GM12878 (cell line): ENCODE measurements at regions not wholly inside any gene's neighbourhood (a gene's known extent, or its start where the extent isn't known, plus 50 kb on each side); places are given as distances from the start of the nearest gene placed in this dataset.

ENCODE experiments used
- ATAC-seq: fragments of 200-7000 bp; cut with Tn5 transposase; 3 replicates; pipeline ENCODE4 v1.9.1; 2020; ENCODE audit warnings: mild to moderate bottlenecking, moderate library complexity
- BruUV-seq: library from RNA; stranded (reverse); fragments of 400-500 nt; replicated peaks from 2 replicates; lab custom pipeline; 2021; lab: Mats Ljungman, UMichigan
- CTCF ChIA-PET: fragments of 300-600 bp; sonication (Branson Sonifier 250); formaldehyde crosslinking; extraction: SDS; loops from one replicate; lab custom pipeline; 2021; ENCODE audit warnings: inconsistent platforms; lab: Yijun Ruan, JAX
- POLR2A ChIA-PET: fragments of 350-600 bp; formaldehyde crosslinking; extraction: SDS; loops from one replicate; lab custom pipeline; 2021; ENCODE audit warnings: inconsistent platforms; lab: Charles Lee
- RAD21 ChIA-PET: fragments of 300-600 bp; sonication (Branson Sonifier 250); formaldehyde crosslinking; loops from one replicate; lab custom pipeline; 2023; ENCODE audit warnings: antibody characterized with exemption; ENCODE audit not compliant: unreplicated experiment; lab: Charles Lee
- SMC1A ChIA-PET: fragments of 300-600 bp; sonication (Branson Sonifier 250); formaldehyde crosslinking; loops from one replicate; lab custom pipeline; 2023; ENCODE audit not compliant: unreplicated experiment, uncharacterized antibody; lab: Charles Lee
- DNase-seq: peaks from one replicate; pipeline ENCODE4 v3.0.0-alpha.2; 2011; ENCODE audit warnings: low read depth, low spot score
- FAIRE-seq: peaks from 3 replicates; lab custom pipeline; 2011; peaks lifted over from hg19 to GRCh38; lab: Jason Lieb, UNC
- H2AFZ ChIP-seq: 2 replicates; pipeline ENCODE4 v1.6.0; 2011; ENCODE audit warnings: low read depth, low read length, control low read depth; ENCODE audit not compliant: control insufficient read depth
- H3K27ac ChIP-seq: 2 replicates; pipeline ENCODE4 v1.5.1; 2011; ENCODE audit warnings: control low read depth; ENCODE audit not compliant: control insufficient read depth, insufficient read depth
- H3K27me3 ChIP-seq, 2 experiments: replicated peaks in 1 of 2; 2 replicates each; pipeline versions ENCODE4 v1.6.0 to v1.6.1; 2011; ENCODE audit warnings: low read length in 1 of 2; ENCODE audit not compliant: control insufficient read depth in 2 of 2, insufficient read depth in 2 of 2
- H3K36me3 ChIP-seq, 2 experiments: 2 replicates each; pipeline ENCODE4 v1.5.1; 2011; ENCODE audit warnings: low read length in 1 of 2; ENCODE audit not compliant: control insufficient read depth in 2 of 2, insufficient read depth in 2 of 2
- H3K4me1 ChIP-seq: 2 replicates; pipeline ENCODE4 v1.6.1; 2011; ENCODE audit warnings: mild to moderate bottlenecking, low read length, moderate library complexity, mixed read lengths; ENCODE audit not compliant: control insufficient read depth, insufficient read depth
- H3K4me2 ChIP-seq: 2 replicates; pipeline ENCODE4 v1.6.0; 2011; ENCODE audit warnings: control low read depth; ENCODE audit not compliant: control insufficient read depth, insufficient read depth
- H3K4me3 ChIP-seq: fragments of 200-600 bp; sonication (generic); 2 replicates; pipeline ENCODE4 v1.5.1; 2016
- H3K79me2 ChIP-seq: 2 replicates; pipeline ENCODE4 v1.6.0; 2011; ENCODE audit warnings: low read length; ENCODE audit not compliant: control insufficient read depth, insufficient read depth
- H3K9ac ChIP-seq: 2 replicates; pipeline ENCODE4 v1.8.0; 2011; ENCODE audit warnings: low read length, control low read depth, mixed read lengths; ENCODE audit not compliant: control insufficient read depth, insufficient read depth
- H3K9me3 ChIP-seq: replicated peaks from 3 replicates; pipeline ENCODE4 v1.5.1; 2011; ENCODE audit warnings: mild to moderate bottlenecking, low read length; ENCODE audit not compliant: control insufficient read depth, insufficient read depth
- H4K20me1 ChIP-seq: 2 replicates; pipeline ENCODE4 v1.6.0; 2011; ENCODE audit not compliant: control insufficient read depth, insufficient read depth
- MTA2 ChIP-seq: fragments of 450-650 bp; IDR thresholded peaks from 2 replicates; pipeline ENCODE4 v1.6.1; 2016; ENCODE audit warnings: low read depth, mild to moderate bottlenecking, moderate library complexity
- NFIC ChIP-seq: IDR thresholded peaks from 2 replicates; pipeline ENCODE4 v1.6.1; 2012; ENCODE audit warnings: low read depth, mild to moderate bottlenecking, inconsistent platforms, low read length, moderate library complexity
- REST ChIP-seq: IDR thresholded peaks from 2 replicates; pipeline ENCODE4 v1.6.1; 2012; ENCODE audit warnings: mild to moderate bottlenecking, low read depth, low read length
- in situ Hi-C: fragments of 300-500 bp; cut with MboI; formaldehyde crosslinking; loops from 9 replicates; pipeline ENCODE4 v1.14.3; 2018; ENCODE audit warnings: mixed read lengths
- intact Hi-C: fragments of 100-400 bp; cut with micrococcal nuclease; formaldehyde crosslinking; loops from one replicate; pipeline ENCODE4 v1.14.2; 2022; ENCODE audit not compliant: unreplicated experiment

- in situ Hi-C loops: no loop called here
- H3K79me2 ChIP-seq: no peaks in the 10 kb centered on the region
- ATAC-seq (no peak), DNase-seq (no peak), FAIRE-seq (no peak)
- ChIA-PET SMC1A (no interaction called here), RAD21 (no interaction called here), CTCF (interaction anchor here (0.8 to 1.1 kb wide), 2 partner anchors 9 to 726 kb away, joined by 3 to 4 read pairs; no protein-coding TSS in a partner anchor)
- no peaks in the 10 kb centered on the region for H3K9me3 ChIP-seq
- H3K4me2 ChIP-seq: no peak overlapping the region
- no peaks in the 10 kb centered on the region for H3K27me3 ChIP-seq
- no peak overlapping the region for H3K4me3 ChIP-seq
- BruUV-seq: no TSS peak
- H4K20me1 ChIP-seq: no peaks in the 10 kb centered on the region
- H3K36me3 ChIP-seq: no peaks in the 10 kb centered on the region
- H3K4me1 ChIP-seq: no peaks in the 10 kb centered on the region
- H3K9ac ChIP-seq: no peak overlapping the region
- TF ChIP-seq MTA2 (no peak), REST (peak; percentile 86), NFIC (no peak)
- TF ChIP-seq, all 136 proteins: peak for 1
- no peak overlapping the region for H2AFZ ChIP-seq
- no peak overlapping the region for H3K27ac ChIP-seq
- POLR2A ChIA-PET: no interaction called here
- intact Hi-C loops: no loop called here
Measured at GRCh38 chr5:156208271-156208670, 118.7 kb upstream of the SGCD start.
